Immature natural killer cell (primary cell): ENCODE measurements at regions not wholly inside any gene's neighbourhood (a gene's known extent, or its start where the extent isn't known, plus 50 kb on each side); places are given as distances from the start of the nearest gene placed in this dataset.
"Not testable (repeated sequence)": the region's sequence is repeated elsewhere in the genome, so short reads cannot be mapped to it uniquely, and the experiment has no call there.

Source experiments
- DNase-seq, 3 donors: peaks; one replicate each; pipeline ENCODE4 v3.0.0; 2022; ENCODE audit warnings: mixed read lengths in 1 of 3
- H3K27ac Mint-ChIP-seq, 6 donors: one replicate each; pipeline ENCODE4 v1.8.0; 2020; ENCODE audit warnings: mixed read lengths in 6 of 6, mild to moderate bottlenecking in 5 of 6, inconsistent platforms in 4 of 6, moderate library complexity in 3 of 6
- H3K27me3 Mint-ChIP-seq, 3 donors: one replicate each; pipeline ENCODE4 v1.8.0; 2020 to 2021; ENCODE audit warnings: low read depth in 3 of 3, mild to moderate bottlenecking in 3 of 3, mixed read lengths in 3 of 3, moderate library complexity in 3 of 3, inconsistent platforms in 1 of 3
- H3K36me3 Mint-ChIP-seq, 3 donors: one replicate each; pipeline ENCODE4 v1.8.0; 2020; ENCODE audit warnings: mixed read lengths in 3 of 3, inconsistent platforms in 2 of 3, mild to moderate bottlenecking in 2 of 3
- H3K4me1 Mint-ChIP-seq, 2 donors: one replicate each; pipeline ENCODE4 v1.8.0; 2020; ENCODE audit warnings: inconsistent platforms in 2 of 2, mild to moderate bottlenecking in 2 of 2, mixed read lengths in 2 of 2, moderate library complexity in 1 of 2
- H3K4me3 Mint-ChIP-seq, 5 donors: one replicate each; pipeline ENCODE4 v1.8.0; 2020; ENCODE audit warnings: mild to moderate bottlenecking in 5 of 5, mixed read lengths in 5 of 5, inconsistent platforms in 3 of 5, moderate library complexity in 3 of 5
- H3K9me3 Mint-ChIP-seq, 6 donors: one replicate each; pipeline ENCODE4 v1.8.0; 2020; ENCODE audit warnings: mild to moderate bottlenecking in 6 of 6, mixed read lengths in 6 of 6, inconsistent platforms in 4 of 6, moderate library complexity in 3 of 6

GRCh38 chr18:8882632-8883408 lies 177.5 kb downstream of the MTCL1 start:
- Mint-ChIP-seq H3K9me3 (peaks cover 6 to 22% (median 12%) of the 10 kb centered on the region in 6 donors), H3K27me3 (peaks cover 4 to 8% (median 5%) of the 10 kb centered on the region in 3 donors), H3K36me3 (no peaks in the 10 kb centered on the region), H3K4me1 (no peaks in the 10 kb centered on the region), H3K4me3 (no peak overlapping the region), H3K27ac (no peak overlapping the region)
- DNase-seq = no peak

GRCh38 chr18:8883409-8883668 lies 178.0 kb downstream of the MTCL1 start:
- H3K27me3 Mint-ChIP-seq = peaks cover 4 to 8% (median 5%) of the 10 kb centered on the region in 3 donors
- H3K27ac Mint-ChIP-seq = no peak overlapping the region
- no peak for DNase-seq
- no peak overlapping the region for H3K4me3 Mint-ChIP-seq
- peaks cover 6 to 22% (median 13%) of the 10 kb centered on the region in 6 donors for H3K9me3 Mint-ChIP-seq
- H3K36me3 Mint-ChIP-seq = no peaks in the 10 kb centered on the region
- H3K4me1 Mint-ChIP-seq = no peaks in the 10 kb centered on the region

GRCh38 chr18:8887877-8888276 lies 182.5 kb downstream of the MTCL1 start:
- H3K27ac Mint-ChIP-seq, H3K36me3 Mint-ChIP-seq, H3K4me3 Mint-ChIP-seq, DNase-seq, H3K4me1 Mint-ChIP-seq: not testable (repeated sequence)
- Mint-ChIP-seq H3K9me3 (peaks cover 3 to 17% (median 8%) of the 10 kb centered on the region in 6 donors), H3K27me3 (peaks cover 7 to 13% (median 7%) of the 10 kb centered on the region in 3 donors)

DNA sequence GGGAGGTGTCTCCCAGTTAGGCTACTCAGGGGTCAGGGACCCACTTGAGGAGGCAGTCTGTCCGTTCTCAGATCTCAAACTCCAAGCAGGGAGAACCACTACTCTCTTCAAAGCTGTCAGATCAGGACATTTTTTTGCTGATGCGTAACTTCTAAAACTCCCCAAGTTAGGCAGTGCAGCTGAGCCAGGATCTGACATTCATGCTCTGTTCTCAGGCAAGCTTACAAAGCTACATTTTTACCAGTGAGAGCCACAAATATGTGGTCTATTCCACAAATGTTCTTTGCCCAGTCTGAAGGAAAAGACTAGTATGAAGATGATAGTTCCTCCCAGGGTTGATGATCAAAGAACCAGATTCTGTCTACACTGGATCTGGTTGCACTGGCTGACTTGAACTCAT lies 184.1 kb downstream of the MTCL1 start:
- Mint-ChIP-seq H3K27ac (no peak overlapping the region), H3K4me3 (no peak overlapping the region), H3K4me1 (no peaks in the 10 kb centered on the region), H3K27me3 (peaks cover 7 to 13% (median 7%) of the 10 kb centered on the region in 3 donors), H3K9me3 (peaks cover 0 to 10% (median 6%) of the 10 kb centered on the region in 6 donors), H3K36me3 (no peaks in the 10 kb centered on the region)
- no peak for DNase-seq

DNA sequence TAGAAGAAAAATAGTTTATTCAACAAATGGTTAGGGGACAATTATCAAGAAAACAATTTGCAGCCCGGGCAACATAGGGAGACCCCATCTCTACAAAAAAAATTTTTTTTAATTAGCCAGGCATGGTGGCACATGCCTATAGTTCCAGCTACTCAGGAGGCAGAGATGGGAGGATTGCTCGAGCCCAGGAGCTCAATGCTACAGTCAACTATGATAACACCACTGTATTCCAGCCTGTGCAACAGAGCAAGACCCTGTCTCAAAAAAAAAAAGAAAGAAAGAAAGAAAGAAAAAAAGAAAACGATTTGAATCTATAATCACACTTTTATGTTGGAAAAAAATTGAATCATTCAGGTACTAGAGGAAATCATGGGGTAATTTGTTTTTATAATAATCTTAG lies 185.1 kb downstream of the MTCL1 start:
- H3K4me3 Mint-ChIP-seq, H3K36me3 Mint-ChIP-seq, DNase-seq, H3K4me1 Mint-ChIP-seq, H3K27ac Mint-ChIP-seq: not testable (repeated sequence)
- H3K9me3 Mint-ChIP-seq = peaks cover 0 to 10% (median 6%) of the 10 kb centered on the region in 6 donors
- peaks cover 7 to 13% (median 7%) of the 10 kb centered on the region in 3 donors for H3K27me3 Mint-ChIP-seq

DNA sequence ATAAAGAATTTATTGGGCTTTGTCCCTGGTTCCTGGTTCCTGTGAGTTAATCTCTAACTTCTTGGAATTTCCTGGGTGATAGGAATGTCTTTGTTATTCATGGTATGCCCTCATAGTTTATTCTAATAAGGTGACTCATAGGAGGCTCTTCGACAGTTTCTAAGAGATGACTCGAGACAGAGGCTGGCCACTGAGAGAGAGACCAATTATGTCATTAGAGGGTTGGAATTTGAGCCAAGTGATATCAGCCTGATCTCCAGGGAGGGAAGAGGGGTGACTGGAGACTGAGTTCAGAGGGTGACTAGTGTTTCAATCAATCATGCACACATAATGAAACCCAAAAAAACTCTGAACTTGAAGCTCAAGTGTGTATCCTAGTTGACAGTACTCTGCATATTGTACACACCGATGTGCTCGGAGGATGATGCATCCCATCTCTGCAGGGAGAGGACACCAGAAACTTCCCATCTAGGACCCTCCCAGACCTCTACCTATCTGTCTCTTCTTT lies 185.7 kb downstream of the MTCL1 start:
- no peak overlapping the region for H3K27ac Mint-ChIP-seq
- no peaks in the 10 kb centered on the region for H3K4me1 Mint-ChIP-seq
- H3K4me3 Mint-ChIP-seq = no peak overlapping the region
- DNase-seq = no peak
- H3K9me3 Mint-ChIP-seq = peaks cover 0 to 8% (median 6%) of the 10 kb centered on the region in 6 donors
- H3K27me3 Mint-ChIP-seq = peaks cover 3 to 11% (median 5%) of the 10 kb centered on the region in 3 donors
- H3K36me3 Mint-ChIP-seq = no peaks in the 10 kb centered on the region

GRCh38 chr18:8893221-8893620 lies 187.9 kb downstream of the MTCL1 start:
- Mint-ChIP-seq H3K27me3 (peaks cover 3 to 6% (median 6%) of the 10 kb centered on the region in 3 donors), H3K4me3 (no peak overlapping the region), H3K4me1 (no peaks in the 10 kb centered on the region), H3K9me3 (peaks cover 0 to 6% (median under 1%) of the 10 kb centered on the region in 6 donors), H3K36me3 (no peaks in the 10 kb centered on the region), H3K27ac (no peak overlapping the region)
- no peak for DNase-seq

- no peaks in the 10 kb centered on the region for H3K36me3 Mint-ChIP-seq
- H3K27me3 Mint-ChIP-seq = peaks cover 4 to 6% (median 5%) of the 10 kb centered on the region in 3 donors
- H3K4me1 Mint-ChIP-seq = no peaks in the 10 kb centered on the region
- H3K27ac Mint-ChIP-seq = no peak overlapping the region
- H3K9me3 Mint-ChIP-seq = peaks cover 0 to 6% (median under 1%) of the 10 kb centered on the region in 6 donors
- DNase-seq = no peak
- H3K4me3 Mint-ChIP-seq = no peak overlapping the region
These were observed 188.4 kb downstream of the MTCL1 start for GRCh38 chr18:8893628-8894231.

DNA sequence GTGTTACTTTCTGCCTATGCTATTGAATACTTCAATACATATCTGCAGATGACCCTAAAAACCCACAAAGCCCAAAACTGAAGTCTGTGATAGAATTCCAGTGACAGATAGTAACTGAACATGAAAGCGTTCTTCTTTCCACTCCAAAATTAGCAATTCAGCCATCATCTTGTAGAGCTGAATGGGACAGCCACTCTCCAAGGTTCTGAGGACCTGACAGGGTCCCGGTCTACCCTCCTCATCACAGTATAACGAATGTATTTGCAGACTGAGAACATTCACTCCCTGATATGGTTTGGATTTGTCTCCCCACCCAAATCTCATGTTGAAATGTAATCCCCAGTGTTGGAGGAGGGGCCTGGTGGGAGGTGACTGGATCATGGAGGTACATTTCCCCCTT lies 189.5 kb downstream of the MTCL1 start:
- no peak overlapping the region for H3K4me3 Mint-ChIP-seq
- no peaks in the 10 kb centered on the region for H3K36me3 Mint-ChIP-seq
- no peaks in the 10 kb centered on the region for H3K4me1 Mint-ChIP-seq
- H3K9me3 Mint-ChIP-seq = peaks cover 0 to 6% (median under 1%) of the 10 kb centered on the region in 6 donors
- H3K27me3 Mint-ChIP-seq = peaks cover 2 to 4% (median 4%) of the 10 kb centered on the region in 3 donors
- DNase-seq = no peak
- H3K27ac Mint-ChIP-seq = no peak overlapping the region

- Mint-ChIP-seq H3K27me3 (peaks cover 2 to 4% (median 3%) of the 10 kb centered on the region in 3 donors), H3K27ac (no peak overlapping the region)
- DNase-seq = no peak
These were observed 190.0 kb downstream of the MTCL1 start for GRCh38 chr18:8895341-8895740.

DNA sequence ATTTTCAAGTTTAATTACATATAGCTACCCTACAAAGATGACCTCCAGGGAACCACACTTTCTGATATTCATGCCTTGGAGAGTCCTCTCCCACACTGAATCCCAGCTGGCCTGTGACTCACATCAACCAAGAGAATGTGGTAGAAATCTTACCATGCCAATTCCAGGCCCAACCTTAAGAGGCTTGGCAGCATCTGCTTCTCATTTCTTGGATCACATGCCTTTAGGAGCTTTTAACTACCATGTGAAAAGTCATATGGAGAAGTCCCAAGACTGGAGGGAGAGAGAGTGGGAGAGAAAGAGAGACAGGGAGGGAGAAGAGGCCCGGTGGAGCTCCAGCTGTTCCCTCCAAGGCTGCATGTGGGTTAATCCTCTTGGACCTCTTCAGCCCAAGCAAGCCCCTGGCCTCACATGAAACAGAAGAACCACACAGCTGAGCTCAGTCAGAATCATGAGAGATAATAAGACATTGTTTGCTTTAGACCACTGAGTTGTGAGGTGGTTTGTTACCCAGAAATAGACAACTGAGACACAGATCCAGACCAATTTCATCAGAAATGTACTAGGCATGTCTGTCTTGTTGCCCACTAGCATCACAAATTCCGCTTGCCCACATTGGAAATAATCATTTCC lies 190.7 kb downstream of the MTCL1 start:
- Mint-ChIP-seq H3K9me3 (peaks cover 0 to 6% (median under 1%) of the 10 kb centered on the region in 6 donors), H3K4me1 (no peaks in the 10 kb centered on the region), H3K27me3 (peaks cover 0 to 4% (median 2%) of the 10 kb centered on the region in 3 donors), H3K27ac (no peak overlapping the region), H3K36me3 (no peaks in the 10 kb centered on the region), H3K4me3 (no peak overlapping the region)
- no peak for DNase-seq

More at GRCh38 chr18:8895341-8895740, 190.0 kb downstream of the MTCL1 start:
- Mint-ChIP-seq H3K4me1 (no peaks in the 10 kb centered on the region), H3K36me3 (no peaks in the 10 kb centered on the region), H3K4me3 (no peak overlapping the region), H3K9me3 (peaks cover 0 to 6% (median under 1%) of the 10 kb centered on the region in 6 donors)

DNA sequence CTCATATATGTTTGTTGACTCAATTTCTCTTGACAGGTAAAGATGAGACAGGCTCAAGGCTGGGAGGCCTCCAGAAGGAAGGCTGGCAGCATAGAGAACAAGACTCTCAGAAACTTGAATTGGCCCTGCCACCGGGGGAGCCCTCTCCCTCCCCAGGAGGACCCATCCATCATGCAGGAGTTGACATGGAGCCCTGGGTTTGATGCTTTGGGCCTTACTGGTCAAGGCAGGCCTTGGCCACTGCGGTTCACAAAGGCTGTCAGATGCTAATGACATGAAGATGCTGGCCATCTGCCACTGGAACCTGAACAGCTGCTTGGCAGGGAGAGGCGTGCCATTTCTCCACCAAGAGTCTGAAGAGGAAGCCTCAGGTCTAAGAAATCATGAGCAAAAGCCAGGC lies 193.6 kb downstream of the MTCL1 start:
- H3K9me3 Mint-ChIP-seq = peaks cover 0 to 7% (median 3%) of the 10 kb centered on the region in 6 donors
- peaks cover 2% of the 10 kb centered on the region in 3 donors for H3K27me3 Mint-ChIP-seq
- H3K4me3 Mint-ChIP-seq = no peak overlapping the region
- H3K36me3 Mint-ChIP-seq = no peaks in the 10 kb centered on the region
- H3K4me1 Mint-ChIP-seq = no peaks in the 10 kb centered on the region
- no peak for DNase-seq
- no peak overlapping the region for H3K27ac Mint-ChIP-seq

- Mint-ChIP-seq H3K27me3 (peaks cover 2 to 5% (median 5%) of the 10 kb centered on the region in 3 donors), H3K27ac (no peak overlapping the region), H3K4me1 (no peaks in the 10 kb centered on the region), H3K4me3 (no peak overlapping the region), H3K36me3 (no peaks in the 10 kb centered on the region), H3K9me3 (peaks cover 0 to 12% (median 2%) of the 10 kb centered on the region in 6 donors)
- DNase-seq = no peak
These were observed 195.2 kb downstream of the MTCL1 start for GRCh38 chr18:8900552-8900951.

- H3K9me3 Mint-ChIP-seq = peaks cover 0 to 14% (median 3%) of the 10 kb centered on the region in 6 donors
- H3K36me3 Mint-ChIP-seq = no peaks in the 10 kb centered on the region
- no peak for DNase-seq
- peaks cover 2 to 6% (median 5%) of the 10 kb centered on the region in 3 donors for H3K27me3 Mint-ChIP-seq
- no peak overlapping the region for H3K4me3 Mint-ChIP-seq
- no peaks in the 10 kb centered on the region for H3K4me1 Mint-ChIP-seq
- no peak overlapping the region for H3K27ac Mint-ChIP-seq
These were observed 195.7 kb downstream of the MTCL1 start for GRCh38 chr18:8901019-8901418.
